Spleen (tissue), 11 donors: ENCODE measurements at regions not wholly inside any gene's neighbourhood (a gene's known extent, or its start where the extent isn't known, plus 50 kb on each side); places are given as distances from the start of the nearest gene placed in this dataset.

Experiments
- DNase-seq: peaks from one replicate; pipeline ENCODE4 v3.0.0-alpha.2; 2020
- H3K27ac ChIP-seq, 8 donors: fragments of 200-600 bp; sonication (generic) in 7 of 8; 1 replicate in 4 of 8; 2 replicates in 4 of 8; pipeline versions ENCODE4 v1.5.0 to v1.8.0; 2016 to 2021; ENCODE audit warnings: inconsistent platforms in 4 of 8, mild to moderate bottlenecking in 4 of 8, moderate library complexity in 1 of 8
- H3K27me3 ChIP-seq, 7 donors: fragments of 200-600 bp; sonication (generic) in 6 of 7; replicated peaks in 1 of 7; 1 replicate in 4 of 7; 2 replicates in 3 of 7; pipeline versions ENCODE4 v1.5.0 to v1.8.0; 2016 to 2021; ENCODE audit warnings: inconsistent platforms in 3 of 7, mild to moderate bottlenecking in 1 of 7
- H3K36me3 ChIP-seq, 6 donors: fragments of 200-600 bp; sonication (generic) in 5 of 6; 1 replicate in 4 of 6; 2 replicates in 2 of 6; pipeline versions ENCODE4 v1.5.0 to v1.8.0; 2016 to 2021; ENCODE audit warnings: inconsistent platforms in 2 of 6
- H3K4me1 ChIP-seq, 6 donors: fragments of 200-600 bp; sonication (generic) in 5 of 6; 1 replicate in 3 of 6; 2 replicates in 3 of 6; pipeline versions ENCODE4 v1.5.0 to v1.8.0; 2016 to 2021; ENCODE audit warnings: inconsistent platforms in 3 of 6
- H3K4me3 ChIP-seq, 8 donors: fragments of 200-600 bp; sonication (generic) in 7 of 8; 1 replicate in 4 of 8; 2 replicates in 4 of 8; pipeline versions ENCODE4 v1.5.0 to v1.8.0; 2016 to 2021; ENCODE audit warnings: inconsistent platforms in 4 of 8, mild to moderate bottlenecking in 4 of 8, moderate library complexity in 2 of 8
- H3K9me3 ChIP-seq, 8 donors: fragments of 200-600 bp; sonication (generic) in 7 of 8; 1 replicate in 4 of 8; 2 replicates in 4 of 8; pipeline versions ENCODE4 v1.5.0 to v1.8.0; 2016 to 2021; ENCODE audit warnings: inconsistent platforms in 4 of 8
- CTCF ChIP-seq, 11 experiments: fragments of 200-600 bp in 7 of 11; fragments of 450-650 bp in 4 of 11; sonication (generic) in 4 of 11; IDR thresholded peaks in 8 of 11; conservative IDR thresholded peaks in 3 of 11; 1 replicate in 7 of 11; 2 replicates in 4 of 11; pipeline versions ENCODE4 v1.4.0 to v1.8.0; 2016 to 2021; ENCODE audit warnings: antibody characterized with exemption in 11 of 11, inconsistent platforms in 4 of 11, mild to moderate bottlenecking in 1 of 11
- POLR2A ChIP-seq, 3 donors: fragments of 450-650 bp; IDR thresholded peaks; one replicate each; pipeline ENCODE4 v1.5.1; 2017; ENCODE audit warnings: antibody characterized with exemption in 3 of 3, mild to moderate bottlenecking in 1 of 3
- POLR2AphosphoS5 ChIP-seq, 3 donors: sonication (generic); formaldehyde crosslinking; IDR thresholded peaks; one replicate each; pipeline ENCODE4 v1.5.1; 2017; ENCODE audit warnings: antibody characterized with exemption in 3 of 3
- WGBS, 5 donors: extraction: QIAGEN DNeasy Blood & Tissue Kit in 3 of 5; methylation state at CpG; one replicate each; pipeline versions ENCODE4 v1.1.5 to v1.1.7; 2013 to 2018; 5-methylcytosine and 5-hydroxymethylcytosine counted together
- intact Hi-C: fragments of 100-400 bp; cut with DNase I; formaldehyde crosslinking; loops from one replicate; pipeline ENCODE4 v1.15.0; 2023; ENCODE audit warnings: low total_unique reads
- donor health status: healthy with polysubstance abuse.
- donor health status: DM: no; HTN: no; CAD: no; lungs with moderate emphysema.
- donor health status: DM: no; HTN: no; CAD: no.
- donor health status: Bipolar disorder and iron deficiency.
- donor health status: healthy.
- donor health status: DM: no; HTN: no; CAD: no.
- donor health status: DM: yes; HTN: yes; CAD: no.

- intact Hi-C loops: no loop called here
- Histone ChIP-seq H3K27ac (no peak overlapping the region), H3K27me3 (no peaks in the 10 kb centered on the region), H3K4me1 (peaks cover 0 to 11% (median 4%) of the 10 kb centered on the region in 6 donors), H3K4me3 (no peak overlapping the region), H3K9me3 (no peaks in the 10 kb centered on the region), H3K36me3 (no peaks in the 10 kb centered on the region)
- WGBS, 5 donors: 3 to 20% (median 8%) methylated on average over 2 of the region's 2 CpGs
- no peak for DNase-seq
- TF ChIP-seq POLR2A (IDR thresholded peaks at IDR 0.05) (no peak), POLR2AphosphoS5 (IDR thresholded peaks at IDR 0.05) (no peak), CTCF (IDR thresholded peaks at IDR 0.05 in 8 of 11, conservative IDR thresholded peaks at IDR 0.05 in 3 of 11) (no peak)
Measured at GRCh38 chr21:28410256-28410655, 582.4 kb downstream of the LTN1 start.

GRCh38 chr21:28402616-28402989, 590.1 kb downstream of the LTN1 start:
- Histone ChIP-seq H3K36me3 (no peaks in the 10 kb centered on the region), H3K4me3 (no peak overlapping the region), H3K27ac (no peak overlapping the region), H3K9me3 (peaks cover 0 to 9% (median 0%) of the 10 kb centered on the region in 8 donors), H3K4me1 (no peaks in the 10 kb centered on the region), H3K27me3 (no peaks in the 10 kb centered on the region)
- 44 to 63% (median 53%) methylated on average over 1 of the region's 1 CpG for WGBS, 5 donors
- no peak for DNase-seq
- intact Hi-C loops: no loop called here
- TF ChIP-seq POLR2A (IDR thresholded peaks at IDR 0.05) (no peak), CTCF (IDR thresholded peaks at IDR 0.05 in 8 of 11, conservative IDR thresholded peaks at IDR 0.05 in 3 of 11) (no peak), POLR2AphosphoS5 (IDR thresholded peaks at IDR 0.05) (no peak)

- no peak for TF ChIP-seq CTCF (IDR thresholded peaks at IDR 0.05 in 8 of 11, conservative IDR thresholded peaks at IDR 0.05 in 3 of 11)
- TF ChIP-seq POLR2A (IDR thresholded peaks at IDR 0.05): no peak
- TF ChIP-seq POLR2AphosphoS5 (IDR thresholded peaks at IDR 0.05): no peak
- H3K4me3 ChIP-seq: no peak overlapping the region
- intact Hi-C loops: no loop called here
Measured at GRCh38 chr21:28397040-28397439, 595.6 kb downstream of the LTN1 start.

GRCh38 chr21:28396421-28396820, 596.3 kb downstream of the LTN1 start:
- H3K4me1 ChIP-seq: no peaks in the 10 kb centered on the region
- no peak overlapping the region for H3K4me3 ChIP-seq
- no peaks in the 10 kb centered on the region for H3K27me3 ChIP-seq
- intact Hi-C loops: no loop called here
- H3K27ac ChIP-seq: no peak overlapping the region
- WGBS, 5 donors: 71 to 92% (median 88%) methylated on average over 5 of the region's 5 CpGs
- TF ChIP-seq POLR2AphosphoS5 (IDR thresholded peaks at IDR 0.05) (no peak), POLR2A (IDR thresholded peaks at IDR 0.05) (no peak), CTCF (IDR thresholded peaks at IDR 0.05 in 8 of 11, conservative IDR thresholded peaks at IDR 0.05 in 3 of 11) (no peak)
- DNase-seq: peak; percentile 34
- peaks cover 0 to 13% (median 6%) of the 10 kb centered on the region in 8 donors for H3K9me3 ChIP-seq
- no peaks in the 10 kb centered on the region for H3K36me3 ChIP-seq

More at GRCh38 chr21:28397040-28397439, 595.6 kb downstream of the LTN1 start:
- Histone ChIP-seq H3K27me3 (no peaks in the 10 kb centered on the region), H3K9me3 (peaks cover 0 to 13% (median 6%) of the 10 kb centered on the region in 8 donors), H3K4me1 (no peaks in the 10 kb centered on the region), H3K36me3 (no peaks in the 10 kb centered on the region), H3K27ac (no peak overlapping the region)
- no peak for DNase-seq
